NCI-H2227 (cell line): ENCODE measurements at regions not wholly inside any gene's neighbourhood (a gene's known extent, or its start where the extent isn't known, plus 50 kb on each side); places are given as distances from the start of the nearest gene placed in this dataset.

ENCODE experiments used
- DNase-seq: peaks from one replicate; lab custom pipeline; 2025; ENCODE audit not compliant: unreplicated experiment; lab: John Stamatoyannopoulos, UW

DNA sequence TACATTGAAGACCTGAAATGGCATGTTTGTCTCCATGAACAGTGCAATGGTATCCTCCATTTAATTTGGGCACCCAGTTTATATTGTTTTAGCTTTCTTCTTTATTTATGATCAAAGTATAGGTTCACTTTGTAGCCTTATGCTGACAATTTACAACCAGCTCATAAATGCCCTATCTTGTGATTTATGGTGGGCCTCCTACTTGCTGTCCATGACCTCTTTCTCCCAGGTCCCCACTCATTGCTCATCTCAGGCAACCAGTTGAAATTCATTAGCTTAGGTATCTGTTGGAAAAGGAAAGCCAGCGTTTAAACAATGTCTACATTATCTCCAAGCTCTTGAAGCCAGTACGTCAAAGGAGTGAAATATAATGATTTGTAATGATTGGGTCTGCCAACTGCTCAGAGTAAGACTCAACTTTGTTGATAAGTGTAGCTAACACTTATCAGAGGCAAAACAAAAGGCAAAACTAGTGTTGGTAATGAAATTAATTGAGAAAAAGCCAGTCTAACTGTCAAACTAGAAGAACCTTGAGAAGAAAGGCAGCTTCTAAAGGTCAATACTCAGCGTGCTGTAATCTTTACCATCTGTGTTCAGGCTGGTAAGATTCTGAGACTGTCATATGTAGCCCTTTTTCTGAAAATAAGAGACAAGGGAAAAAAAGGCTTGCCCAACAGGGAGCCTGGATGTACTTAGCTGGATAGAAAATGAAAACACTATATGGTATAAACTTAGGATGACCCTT lies 695.9 kb downstream of the EPHA4 start:
- peak; percentile 64 for DNase-seq

DNA sequence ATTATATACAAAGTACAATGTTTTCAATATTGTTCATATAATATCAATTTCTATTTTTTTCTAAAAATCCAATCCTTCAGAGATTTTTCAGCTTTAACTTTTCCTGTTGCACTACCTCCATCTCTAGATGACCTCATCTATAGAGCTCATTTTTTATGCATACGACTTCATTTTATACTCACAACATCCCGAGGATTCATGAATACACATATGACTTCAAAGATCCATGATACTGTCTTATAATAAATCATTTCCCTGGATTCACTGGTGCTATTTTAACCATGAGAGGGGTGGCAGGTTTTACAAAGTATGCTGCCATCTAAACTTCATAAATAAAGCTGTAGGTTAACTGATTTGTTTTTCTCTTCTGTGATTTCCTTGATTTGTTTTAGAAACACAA lies 694.6 kb downstream of the EPHA4 start:
- DNase-seq, result no peak

DNA sequence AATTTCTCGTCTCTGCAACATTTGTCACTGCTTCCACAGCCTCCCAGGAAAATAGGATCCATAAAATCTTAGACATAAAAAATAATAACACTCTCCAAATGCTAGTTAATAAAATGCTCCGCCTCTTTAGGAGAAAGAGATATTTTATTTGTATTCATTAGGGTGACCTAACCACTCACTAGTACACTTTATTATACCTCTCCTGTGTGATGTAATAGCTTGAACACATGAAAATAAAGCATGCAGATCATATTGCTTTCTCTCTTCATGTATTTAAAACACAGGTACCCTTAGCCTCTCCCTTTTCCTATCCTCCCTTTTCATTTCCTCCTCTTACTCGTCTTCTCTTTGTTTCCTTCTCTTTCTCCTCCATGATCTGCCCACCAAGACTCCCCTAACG lies 694.2 kb downstream of the EPHA4 start:
- DNase-seq, result no peak

DNA sequence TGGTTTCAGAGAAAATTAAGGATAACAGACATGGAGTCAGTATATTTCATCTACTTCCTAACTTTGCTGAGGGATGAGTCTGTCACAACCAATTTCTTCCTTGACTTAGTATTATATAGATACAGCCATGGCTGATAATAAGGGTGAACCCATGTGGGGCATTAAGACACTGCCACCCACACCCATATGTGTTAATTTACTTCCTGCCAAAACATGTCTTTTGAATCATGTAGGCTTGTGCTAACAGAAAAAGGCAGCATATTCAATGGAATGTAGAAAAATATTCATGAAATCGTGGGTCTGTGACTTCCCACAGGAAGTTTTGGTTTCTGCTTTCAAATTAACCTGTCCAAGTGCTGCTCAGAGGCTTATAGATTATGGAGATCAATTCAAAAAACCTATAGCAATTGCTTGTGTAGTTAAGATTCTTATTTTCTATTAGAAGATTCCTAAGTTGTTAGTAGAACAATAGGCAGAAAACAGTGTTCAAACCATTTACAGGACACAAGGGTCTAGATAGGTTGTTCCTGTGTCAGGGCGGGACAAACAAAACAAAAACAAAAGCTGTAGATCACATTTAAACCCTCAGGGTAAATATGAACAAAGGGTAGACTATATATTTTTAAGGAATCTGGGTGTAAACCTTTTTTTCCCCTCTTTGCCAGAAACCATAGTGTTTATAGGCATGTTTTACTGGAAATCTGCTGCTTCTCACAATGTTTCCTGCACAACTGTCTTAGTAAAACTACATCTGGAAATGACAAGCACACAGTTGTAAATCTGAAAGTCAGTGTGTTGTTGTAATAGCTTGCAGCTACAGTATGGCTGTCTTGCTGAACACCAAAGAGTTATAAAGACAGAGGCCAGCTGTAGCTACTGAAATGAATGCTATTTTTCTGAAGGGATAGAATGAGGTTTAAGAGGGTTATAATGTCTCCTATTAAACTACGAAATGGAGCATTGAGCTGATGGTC lies 691.2 kb downstream of the EPHA4 start:
- no peak for DNase-seq

- DNase-seq, result no peak
These were observed 689.6 kb downstream of the EPHA4 start for GRCh38 chr2:220882507-220882906.

GRCh38 chr2:220885593-220885992 lies 686.5 kb downstream of the EPHA4 start:
- DNase-seq, result no peak

- DNase-seq, result no peak
These were observed 684.7 kb downstream of the EPHA4 start for GRCh38 chr2:220887271-220887870.

DNA sequence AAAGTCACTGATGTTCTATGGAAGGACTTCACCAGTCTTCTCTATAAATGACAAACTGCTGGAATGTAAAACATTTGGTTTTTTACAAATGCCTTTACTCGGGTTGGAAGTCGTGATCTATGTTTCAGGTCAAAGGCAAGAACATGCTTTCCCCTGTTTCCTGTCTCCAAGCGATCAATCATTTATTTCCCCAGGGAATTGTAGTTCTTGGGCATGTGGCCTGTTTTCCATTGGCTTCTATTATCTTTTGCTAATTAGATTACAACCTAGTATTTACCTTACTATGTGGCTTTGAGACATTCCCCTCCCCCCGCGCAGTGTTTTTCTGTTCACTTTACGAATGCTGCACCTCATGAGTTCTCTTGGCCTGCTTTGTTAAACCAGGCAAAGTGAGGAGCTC lies 684.2 kb downstream of the EPHA4 start:
- no peak for DNase-seq

- no peak for DNase-seq
These were observed 681.2 kb downstream of the EPHA4 start for GRCh38 chr2:220890931-220891330.

- DNase-seq, result no peak
These were observed 680.7 kb downstream of the EPHA4 start for GRCh38 chr2:220891405-220891804.

DNA sequence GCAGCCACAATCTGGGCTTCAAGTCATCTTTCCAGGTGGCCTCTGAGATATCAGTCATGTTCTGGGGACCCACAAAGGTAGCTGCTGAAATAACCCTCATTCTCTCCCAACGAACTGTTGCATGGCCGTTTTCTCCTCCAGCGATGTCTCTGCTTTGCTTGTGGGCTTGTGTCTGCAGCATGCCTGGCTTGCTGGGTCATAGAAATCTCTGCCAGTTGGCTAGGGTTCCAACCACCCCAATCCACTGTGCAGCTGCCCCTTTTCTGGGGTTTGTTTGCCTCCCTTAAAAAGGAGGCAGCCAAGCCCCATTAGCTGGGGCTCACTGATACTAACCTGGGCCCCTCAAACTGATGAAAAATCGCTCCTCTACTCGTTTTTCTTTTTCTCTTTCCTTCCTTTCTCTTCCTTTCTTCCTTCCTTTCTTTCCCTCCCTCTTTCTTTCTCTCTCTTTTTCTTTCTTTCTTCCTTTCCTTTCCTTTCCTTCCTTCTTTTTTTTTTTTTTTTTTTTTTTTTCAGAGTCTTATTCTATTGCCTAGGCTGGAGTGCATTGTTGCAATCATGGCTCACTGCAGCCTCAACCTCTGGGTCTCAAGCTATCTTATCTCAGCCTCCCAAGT lies 680.0 kb downstream of the EPHA4 start:
- DNase-seq, result no peak

DNA sequence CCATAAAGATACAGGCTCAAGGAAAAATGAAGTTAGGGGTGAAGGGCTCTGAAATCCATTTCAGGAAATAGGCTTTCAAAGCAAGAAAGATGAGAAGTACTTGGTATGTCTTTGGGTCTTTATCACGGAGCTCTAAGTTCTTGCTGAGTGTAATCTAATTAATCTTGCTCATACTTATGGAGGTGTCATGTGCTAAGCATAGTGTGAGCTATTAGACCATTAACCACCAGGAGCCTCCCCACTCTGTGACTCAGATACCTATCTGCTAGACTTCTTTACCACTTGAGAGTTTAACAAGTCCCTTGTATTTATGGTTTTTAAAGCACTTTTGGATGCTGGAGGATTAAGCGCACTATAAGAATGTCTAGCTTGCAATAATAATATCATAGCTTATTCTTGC lies 678.7 kb downstream of the EPHA4 start:
- DNase-seq, result no peak

DNA sequence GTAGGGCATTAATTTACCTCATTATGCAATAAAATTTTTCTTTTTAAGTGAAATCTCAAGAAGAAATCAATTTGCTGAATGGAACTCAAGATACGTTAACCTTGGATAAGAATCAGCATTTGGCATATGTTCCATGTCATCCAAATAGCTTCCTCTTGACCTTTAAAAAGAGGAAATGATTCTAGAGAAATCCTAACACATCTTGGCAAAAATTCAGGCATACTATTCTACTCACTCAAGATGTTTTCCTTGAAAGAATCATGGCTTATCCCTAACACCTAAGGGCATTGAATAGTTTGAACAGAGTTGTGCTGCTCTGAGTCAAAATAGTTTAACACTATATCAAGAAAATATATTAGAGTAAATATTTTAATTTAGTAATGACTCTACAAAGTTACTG lies 678.0 kb downstream of the EPHA4 start:
- DNase-seq, result no peak

DNA sequence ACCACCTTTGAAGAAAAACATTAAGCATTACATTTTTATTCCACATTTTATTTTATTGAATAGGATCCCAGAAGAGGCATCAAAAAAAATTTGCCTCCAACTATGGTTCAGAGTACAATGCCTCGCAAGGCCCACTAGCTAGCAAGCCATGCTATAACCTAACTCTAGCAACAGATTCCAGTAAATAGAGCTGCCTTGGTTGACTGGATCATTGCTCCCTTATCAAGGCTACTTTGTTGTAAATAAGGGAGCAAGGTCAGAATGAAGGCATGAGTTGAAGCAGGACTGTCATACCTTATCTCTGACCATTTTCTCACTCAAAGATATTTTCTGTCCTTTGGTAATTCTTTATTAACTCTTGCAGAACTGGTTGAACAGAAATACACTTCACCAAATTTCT lies 672.6 kb downstream of the EPHA4 start:
- no peak for DNase-seq

GRCh38 chr2:220904015-220904414 lies 668.1 kb downstream of the EPHA4 start:
- no peak for DNase-seq

GRCh38 chr2:220913384-220913783 lies 658.7 kb downstream of the EPHA4 start:
- DNase-seq, result no peak

- DNase-seq, result no peak
These were observed 656.9 kb downstream of the EPHA4 start for GRCh38 chr2:220915092-220915623.

- DNase-seq, result no peak
These were observed 655.2 kb downstream of the EPHA4 start for GRCh38 chr2:220916931-220917330.

- DNase-seq, result no peak
These were observed 641.6 kb downstream of the EPHA4 start for GRCh38 chr2:220930271-220931076.

- no peak for DNase-seq
These were observed 640.6 kb downstream of the EPHA4 start for GRCh38 chr2:220931491-220931890.
